Activated CD4-positive, CD25-positive, alpha-beta regulatory T cell treated with anti-CD3 and anti-CD28 coated beads, Interleukin-2, amount 50 U/mL, for 24 hours (primary cell): ENCODE measurements at regions not wholly inside any gene's neighbourhood (a gene's known extent, or its start where the extent isn't known, plus 50 kb on each side); places are given as distances from the start of the nearest gene placed in this dataset.

ENCODE experiments used
- ATAC-seq, 2 donors: fragments of 150-1000 bp; cut with Tn5 transposase; one replicate each; pipeline ENCODE4 v1.10.0; 2021; ENCODE audit warnings: mild to moderate bottlenecking in 1 of 2, moderate library complexity in 1 of 2

GRCh38 chr15:95857758-95858157 lies 472.7 kb upstream of the NR2F2 start:
- no peak for ATAC-seq

GRCh38 chr15:95860406-95860805 lies 470.1 kb upstream of the NR2F2 start:
- no peak for ATAC-seq

- ATAC-seq = peak in 1 of 2 donors; percentile 53
Measured at GRCh38 chr15:95864467-95864886, 466.0 kb upstream of the NR2F2 start.

- no peak for ATAC-seq
Measured at GRCh38 chr15:95865330-95865739, 465.2 kb upstream of the NR2F2 start.

GRCh38 chr15:95866711-95867440 lies 463.6 kb upstream of the NR2F2 start:
- no peak for ATAC-seq

GRCh38 chr15:95868450-95868849 lies 462.1 kb upstream of the NR2F2 start:
- no peak for ATAC-seq

- no peak for ATAC-seq
Measured at GRCh38 chr15:95868970-95869369, 461.5 kb upstream of the NR2F2 start.

GRCh38 chr15:95869920-95870319 lies 460.6 kb upstream of the NR2F2 start:
- ATAC-seq = no peak

- no peak for ATAC-seq
Measured at GRCh38 chr15:95872366-95872771, 458.1 kb upstream of the NR2F2 start.

- ATAC-seq = no peak
Measured at GRCh38 chr15:95874637-95875036, 455.9 kb upstream of the NR2F2 start.

- ATAC-seq = no peak
Measured at GRCh38 chr15:95875121-95875643, 455.3 kb upstream of the NR2F2 start.

GRCh38 chr15:95880031-95880570 lies 450.4 kb upstream of the NR2F2 start:
- ATAC-seq = no peak

- ATAC-seq = no peak
Measured at GRCh38 chr15:95880630-95881029, 449.9 kb upstream of the NR2F2 start.

GRCh38 chr15:95883064-95883463 lies 447.4 kb upstream of the NR2F2 start:
- no peak for ATAC-seq

- ATAC-seq = no peak
Measured at GRCh38 chr15:95884276-95884675, 446.2 kb upstream of the NR2F2 start.

- ATAC-seq = no peak
Measured at GRCh38 chr15:95887666-95888390, 442.7 kb upstream of the NR2F2 start.

- ATAC-seq = no peak
Measured at GRCh38 chr15:95888762-95889161, 441.7 kb upstream of the NR2F2 start.

GRCh38 chr15:95894407-95894956 lies 436.0 kb upstream of the NR2F2 start:
- no peak for ATAC-seq

- no peak for ATAC-seq
Measured at GRCh38 chr15:95895508-95895907, 435.0 kb upstream of the NR2F2 start.

GRCh38 chr15:95897651-95898050 lies 432.8 kb upstream of the NR2F2 start:
- ATAC-seq = no peak

GRCh38 chr15:95898761-95899160 lies 431.7 kb upstream of the NR2F2 start:
- ATAC-seq = no peak

- no peak for ATAC-seq
Measured at GRCh38 chr15:95901271-95901670, 429.2 kb upstream of the NR2F2 start.

GRCh38 chr15:95902606-95903005 lies 427.9 kb upstream of the NR2F2 start:
- no peak for ATAC-seq

GRCh38 chr15:95903352-95903751 lies 427.1 kb upstream of the NR2F2 start:
- no peak for ATAC-seq
